OCI-LY7 (cell line): ENCODE measurements at regions not wholly inside any gene's neighbourhood (a gene's known extent, or its start where the extent isn't known, plus 50 kb on each side); places are given as distances from the start of the nearest gene placed in this dataset.

Experiments used
- CTCF ChIP-seq: fragments of 200-600 bp; sonication (generic); conservative IDR thresholded peaks from 2 replicates; pipeline ENCODE4 v1.5.1; 2014; ENCODE audit warnings: mild to moderate bottlenecking, antibody characterized with exemption, low read length, moderate library complexity, mixed read lengths
- EZH2phosphoT487 ChIP-seq: fragments of 200-600 bp; sonication (generic); IDR thresholded peaks from 2 replicates; pipeline ENCODE4 v1.6.1; 2018; ENCODE audit warnings: low read depth, borderline replicate concordance, mild to moderate bottlenecking, mixed run types, antibody characterized with exemption, low read length, moderate library complexity, mixed read lengths

DNA sequence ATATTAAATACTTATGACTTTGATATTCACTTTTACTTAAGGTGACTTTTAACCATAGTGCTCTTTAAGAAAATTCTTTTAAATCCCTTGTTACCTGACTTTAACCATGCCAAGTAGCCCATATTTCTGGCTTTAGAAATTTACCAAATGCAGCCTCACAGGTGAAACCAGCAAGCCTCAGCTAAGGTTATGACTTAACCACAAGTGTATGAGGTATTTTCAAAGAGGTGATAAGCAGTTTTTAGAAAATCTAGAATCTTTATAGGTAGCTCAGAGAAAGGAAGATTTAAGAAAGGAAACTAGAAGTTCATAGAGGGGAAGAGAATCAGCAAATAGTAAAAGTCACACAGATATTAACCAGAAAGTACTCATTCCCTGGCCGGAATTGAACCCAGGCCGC, 661.9 kb upstream of the GJE1 start:
- TF ChIP-seq CTCF (no peak), EZH2phosphoT487 (no peak)
